IMR-90 (cell line): ENCODE measurements at regions not wholly inside any gene's neighbourhood (a gene's known extent, or its start where the extent isn't known, plus 50 kb on each side); places are given as distances from the start of the nearest gene placed in this dataset.
A peak's percentile ranks its signal among the peaks of the same experiment; 100 is the strongest.

ENCODE experiments used
- ATAC-seq: fragments of 200-7000 bp; cut with Tn5 transposase; 2 replicates; pipeline ENCODE4 v1.9.1; 2020; ENCODE audit warnings: low read depth, mild to moderate bottlenecking, moderate library complexity
- BruUV-seq: library from RNA; stranded (reverse); fragments of 400-500 nt; replicated peaks from 2 replicates; lab custom pipeline; 2021; lab: Mats Ljungman, UMichigan
- CTCF ChIA-PET: fragments of 300-600 bp; formaldehyde crosslinking; extraction: SDS; loops from one replicate; lab custom pipeline; 2021; ENCODE audit warnings: antibody characterized with exemption; lab: Yijun Ruan, JAX
- POLR2A ChIA-PET: fragments of 300-600 bp; sonication (Branson Sonifier 250); formaldehyde crosslinking; loops from one replicate; lab custom pipeline; 2022; ENCODE audit warnings: antibody characterized with exemption; ENCODE audit not compliant: unreplicated experiment; lab: Charles Lee
- DNase-seq: peaks from one replicate; pipeline ENCODE4 v3.0.0; 2013
- H2AFZ ChIP-seq: replicated peaks from 2 replicates; pipeline ENCODE3; 2013; ENCODE audit warnings: low read length, mild to moderate bottlenecking; ENCODE audit not compliant: poor library complexity
- H2AK5ac ChIP-seq: 2 replicates; pipeline ENCODE4 v1.6.1; 2013; ENCODE audit warnings: low read depth, low read length, inconsistent platforms
- H2AK9ac ChIP-seq: replicated peaks from 2 replicates; pipeline ENCODE3; 2013; ENCODE audit warnings: mild to moderate bottlenecking, low read depth, low read length, moderate library complexity; ENCODE audit not compliant: poor library complexity
- H2BK120ac ChIP-seq: 2 replicates; pipeline ENCODE4 v1.6.1; 2013; ENCODE audit warnings: low read depth, low read length, inconsistent platforms
- H2BK15ac ChIP-seq: 3 replicates; pipeline ENCODE4 v1.6.1; 2013; ENCODE audit warnings: low read depth, low read length, inconsistent platforms
- H2BK20ac ChIP-seq: 2 replicates; pipeline ENCODE4 v1.6.1; 2013; ENCODE audit warnings: low read depth, mild to moderate bottlenecking, inconsistent platforms, low read length, moderate library complexity
- H2BK5ac ChIP-seq: 2 replicates; pipeline ENCODE4 v1.6.1; 2013; ENCODE audit warnings: mild to moderate bottlenecking, low read depth, low read length, inconsistent platforms; ENCODE audit not compliant: poor library complexity, severe bottlenecking
- H3K14ac ChIP-seq: replicated peaks from 2 replicates; pipeline ENCODE4 v1.6.1; 2013; ENCODE audit warnings: low read depth, low read length, inconsistent platforms
- H3K18ac ChIP-seq: 2 replicates; pipeline ENCODE4 v1.6.1; 2013; ENCODE audit warnings: low read depth, low read length, control low read depth
- H3K23ac ChIP-seq: 2 replicates; pipeline ENCODE4 v1.6.1; 2013; ENCODE audit warnings: low read depth, low read length, inconsistent platforms
- H3K27ac ChIP-seq: 2 replicates; pipeline ENCODE4 v1.5.1; 2013; ENCODE audit warnings: mild to moderate bottlenecking, control low read depth, low read length; ENCODE audit not compliant: insufficient read depth
- H3K27me3 ChIP-seq: 2 replicates; pipeline ENCODE4 v1.6.1; 2013; ENCODE audit warnings: low read length; ENCODE audit not compliant: control insufficient read depth, insufficient read depth
- H3K36me3 ChIP-seq: 2 replicates; pipeline ENCODE4 v1.6.1; 2013; ENCODE audit warnings: low read length, mixed read lengths; ENCODE audit not compliant: control insufficient read depth, insufficient read depth
- H3K4ac ChIP-seq: 2 replicates; pipeline ENCODE4 v1.6.1; 2013; ENCODE audit warnings: low read depth, low read length, inconsistent platforms
- H3K4me1 ChIP-seq: 2 replicates; pipeline ENCODE4 v1.6.1; 2013; ENCODE audit warnings: low read length, mixed read lengths; ENCODE audit not compliant: control insufficient read depth, insufficient read depth
- H3K4me2 ChIP-seq: 2 replicates; pipeline ENCODE4 v1.6.1; 2013; ENCODE audit warnings: low read depth, mild to moderate bottlenecking, control low read depth, low read length, moderate library complexity
- H3K4me3 ChIP-seq: 2 replicates; pipeline ENCODE4 v1.5.1; 2013; ENCODE audit warnings: low read depth, mild to moderate bottlenecking, control low read depth, low read length, moderate library complexity; ENCODE audit not compliant: insufficient read depth
- H3K56ac ChIP-seq: 2 replicates; pipeline ENCODE4 v1.6.1; 2013; ENCODE audit warnings: low read length, inconsistent platforms; ENCODE audit not compliant: insufficient read depth; ENCODE audit errors: extremely low read depth
- H3K79me1 ChIP-seq, 2 experiments: 2 replicates each; pipeline ENCODE4 v1.6.1; 2013; ENCODE audit warnings: low read length in 2 of 2, inconsistent platforms in 1 of 2, low read depth in 1 of 2
- H3K9ac ChIP-seq: 2 replicates; pipeline ENCODE4 v1.6.1; 2013; ENCODE audit warnings: low read depth, low read length, control low read depth
- H3K9me1 ChIP-seq: 2 replicates; pipeline ENCODE4 v1.6.1; 2013; ENCODE audit warnings: low read length, inconsistent platforms; ENCODE audit not compliant: insufficient read depth
- H3K9me3 ChIP-seq: 2 replicates; pipeline ENCODE4 v1.6.1; 2013; ENCODE audit warnings: low read length; ENCODE audit not compliant: control insufficient read depth, insufficient read depth
- H4K20me1 ChIP-seq: 2 replicates; pipeline ENCODE4 v1.6.1; 2013; ENCODE audit warnings: low read length, inconsistent platforms; ENCODE audit not compliant: insufficient read depth
- H4K5ac ChIP-seq: 2 replicates; pipeline ENCODE4 v1.6.1; 2013; ENCODE audit warnings: mild to moderate bottlenecking, low read depth, low read length, control low read depth
- H4K8ac ChIP-seq, 2 experiments: 2 replicates each; pipeline ENCODE4 v1.6.1; 2013; ENCODE audit warnings: low read depth in 2 of 2, low read length in 2 of 2, control low read depth in 1 of 2, inconsistent platforms in 1 of 2
- H4K91ac ChIP-seq: 2 replicates; pipeline ENCODE4 v1.6.1; 2013; ENCODE audit warnings: low read depth, low read length, inconsistent platforms; ENCODE audit not compliant: insufficient read depth
- RAD21 ChIP-seq: IDR thresholded peaks from 2 replicates; pipeline ENCODE4 v1.6.1; 2012; ENCODE audit warnings: low read length, improper control_type of control experiment
- RFX5 ChIP-seq: IDR thresholded peaks from 2 replicates; pipeline ENCODE4 v1.8.0; 2012; ENCODE audit warnings: low read depth, mild to moderate bottlenecking, low read length, moderate library complexity
- WGBS, 2 experiments: methylation state at CpG; one replicate each; pipeline versions ENCODE4 v1.1.5 to v1.1.7; 2013; ENCODE audit warnings: missing lambda C conversion rate in 2 of 2; ENCODE audit not compliant: insufficient read length in 1 of 2; ENCODE audit errors: extremely low coverage in 2 of 2; 5-methylcytosine and 5-hydroxymethylcytosine counted together
- dilution Hi-C: fragments of 300-500 bp; cut with HindIII; formaldehyde crosslinking; loops from one replicate; pipeline ENCODE4 v1.14.3; 2018; ENCODE audit warnings: low sequenced_read_pairs; ENCODE audit not compliant: unreplicated experiment
- in situ Hi-C: fragments of 300-500 bp; cut with MboI; formaldehyde crosslinking; loops from 3 replicates; pipeline ENCODE4 v1.14.3; 2019; ENCODE audit warnings: low sequenced_read_pairs, inconsistent platforms, mixed read lengths
- intact Hi-C: fragments of 100-400 bp; cut with micrococcal nuclease; formaldehyde crosslinking; loops from 2 replicates; pipeline ENCODE4 v1.10.0; 2022

GRCh38 chr14:96638041-96638855, 136.1 kb downstream of the PAPOLA start:
- no TSS peak for BruUV-seq
- in situ Hi-C loops: no loop called here

More at GRCh38 chr14:96638041-96638855, 136.1 kb downstream of the PAPOLA start:
- Histone ChIP-seq H3K14ac (no peak overlapping the region), H3K9ac (no peak overlapping the region), H3K4me1 (no peaks in the 10 kb centered on the region), H2BK120ac (no peak overlapping the region), H3K56ac (no peak overlapping the region), H3K79me1 (no peaks in the 10 kb centered on the region), H3K23ac (no peak overlapping the region), H2AK9ac (no peak overlapping the region), H4K5ac (no peak overlapping the region), H3K9me3 (no peaks in the 10 kb centered on the region), H2BK15ac (no peak overlapping the region), H2AK5ac (no peak overlapping the region), H4K8ac (no peak overlapping the region), H4K91ac (no peak overlapping the region), H2AFZ (peak overlapping the region; percentile 23), H3K4me3 (no peak overlapping the region), H4K20me1 (no peaks in the 10 kb centered on the region), H3K18ac (no peak overlapping the region), H3K27ac (no peak overlapping the region), H3K36me3 (no peaks in the 10 kb centered on the region), H3K27me3 (no peaks in the 10 kb centered on the region), H3K4ac (no peak overlapping the region), H3K4me2 (no peak overlapping the region), H2BK5ac (no peak overlapping the region), H2BK20ac (no peak overlapping the region), H3K9me1 (no peaks in the 10 kb centered on the region)
- ATAC-seq: no peak
- POLR2A ChIA-PET: no interaction called here
- DNase-seq: no peak
- no CpG with 5 or more reads among the region's 12 CpGs for WGBS, 2 experiments
- CTCF ChIA-PET: no interaction called here
- intact Hi-C loops (no loop called here), dilution Hi-C loops (no loop called here)
- TF ChIP-seq RAD21: no peak
- TF ChIP-seq RFX5: no peak
